ENCODE measurements at regions not wholly inside any gene's neighbourhood (a gene's known extent, or its start where the extent isn't known, plus 50 kb on each side); places are given as distances from the start of the nearest gene placed in this dataset.

DNA sequence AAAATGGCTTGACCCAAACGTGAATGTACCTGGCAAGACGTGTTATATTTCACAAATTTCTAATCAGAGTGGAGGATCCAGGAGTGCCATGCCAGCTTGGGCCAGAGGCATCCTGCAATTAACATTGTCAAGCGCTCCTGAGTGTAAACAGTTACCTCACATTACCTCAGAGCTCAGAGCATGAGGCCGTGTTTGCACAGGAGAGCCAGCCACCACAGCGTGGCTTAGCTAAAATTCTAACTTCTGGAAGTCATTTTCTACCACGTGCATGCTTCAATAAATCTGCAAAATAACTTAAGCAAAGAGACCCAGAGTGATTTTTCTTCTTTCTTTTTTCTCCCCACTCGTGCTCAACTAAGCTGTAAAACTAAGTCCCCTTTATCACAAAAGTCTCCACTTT, 769.0 kb downstream of the KCNJ2 start:
- TF ChIP-seq HNF4A (conservative IDR thresholded peaks at IDR 0.05): peak; percentile 51 to 62
- TF ChIP-seq HNF4G (IDR thresholded peaks at IDR 0.05): no peak
- TF ChIP-seq FOXA1 (IDR thresholded peaks at IDR 0.05): peak; percentile 77
- peak; percentile 4 for TF ChIP-seq CTCF (IDR thresholded peaks at IDR 0.05; ENCODE audit: low read depth, low read length, missing input control)
- peak; percentile 41 for TF ChIP-seq SP1 (IDR thresholded peaks at IDR 0.05)
- peak; percentile 32 to 41 for TF ChIP-seq RAD21 (IDR thresholded peaks at IDR 0.05)
- TF ChIP-seq, protein P1, sequence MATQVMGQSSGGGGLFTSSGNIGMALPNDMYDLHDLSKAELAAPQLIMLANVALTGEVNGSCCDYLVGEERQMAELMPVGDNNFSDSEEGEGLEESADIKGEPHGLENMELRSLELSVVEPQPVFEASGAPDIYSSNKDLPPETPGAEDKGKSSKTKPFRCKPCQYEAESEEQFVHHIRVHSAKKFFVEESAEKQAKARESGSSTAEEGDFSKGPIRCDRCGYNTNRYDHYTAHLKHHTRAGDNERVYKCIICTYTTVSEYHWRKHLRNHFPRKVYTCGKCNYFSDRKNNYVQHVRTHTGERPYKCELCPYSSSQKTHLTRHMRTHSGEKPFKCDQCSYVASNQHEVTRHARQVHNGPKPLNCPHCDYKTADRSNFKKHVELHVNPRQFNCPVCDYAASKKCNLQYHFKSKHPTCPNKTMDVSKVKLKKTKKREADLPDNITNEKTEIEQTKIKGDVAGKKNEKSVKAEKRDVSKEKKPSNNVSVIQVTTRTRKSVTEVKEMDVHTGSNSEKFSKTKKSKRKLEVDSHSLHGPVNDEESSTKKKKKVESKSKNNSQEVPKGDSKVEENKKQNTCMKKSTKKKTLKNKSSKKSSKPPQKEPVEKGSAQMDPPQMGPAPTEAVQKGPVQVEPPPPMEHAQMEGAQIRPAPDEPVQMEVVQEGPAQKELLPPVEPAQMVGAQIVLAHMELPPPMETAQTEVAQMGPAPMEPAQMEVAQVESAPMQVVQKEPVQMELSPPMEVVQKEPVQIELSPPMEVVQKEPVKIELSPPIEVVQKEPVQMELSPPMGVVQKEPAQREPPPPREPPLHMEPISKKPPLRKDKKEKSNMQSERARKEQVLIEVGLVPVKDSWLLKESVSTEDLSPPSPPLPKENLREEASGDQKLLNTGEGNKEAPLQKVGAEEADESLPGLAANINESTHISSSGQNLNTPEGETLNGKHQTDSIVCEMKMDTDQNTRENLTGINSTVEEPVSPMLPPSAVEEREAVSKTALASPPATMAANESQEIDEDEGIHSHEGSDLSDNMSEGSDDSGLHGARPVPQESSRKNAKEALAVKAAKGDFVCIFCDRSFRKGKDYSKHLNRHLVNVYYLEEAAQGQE (IDR thresholded peaks at IDR 0.05): peak; percentile 58
- TF ChIP-seq RXRA (IDR thresholded peaks at IDR 0.05): peak; percentile 68 to 83
- TF ChIP-seq TAF1 (conservative IDR thresholded peaks at IDR 0.05): no peak
- TF ChIP-seq FOXA2 (IDR thresholded peaks at IDR 0.05): peak; percentile 88
- peak; percentile 91 for TF ChIP-seq MAX (IDR thresholded peaks at IDR 0.05)
- peak; percentile 70 for TF ChIP-seq YY1 (IDR thresholded peaks at IDR 0.05)
- no peak for TF ChIP-seq EGR1 (IDR thresholded peaks at IDR 0.05; ENCODE audit: low read depth in 2 of 2)
- no peak for TF ChIP-seq GABPA (IDR thresholded peaks at IDR 0.05 in 1 of 2, conservative IDR thresholded peaks at IDR 0.05 in 1 of 2)
- peak in 1 of 2 donors; percentile 23 for TF ChIP-seq JUND (IDR thresholded peaks at IDR 0.05)
- Histone ChIP-seq H3K27me3 (ENCODE audit: control insufficient read depth in 4 of 4, insufficient read depth in 4 of 4, low read length in 3 of 4) (no peaks in the 10 kb centered on the region), H3K36me3 (ENCODE audit: control insufficient read depth in 4 of 4, insufficient read depth in 3 of 4, low read depth in 1 of 4, low read length in 3 of 4) (no peaks in the 10 kb centered on the region), H3K9me3 (ENCODE audit: control insufficient read depth in 4 of 4, low read length in 3 of 4) (no peaks in the 10 kb centered on the region), H3K4me3 (ENCODE audit: low read depth in 1 of 3, low read length in 3 of 3) (no peak overlapping the region), H3K27ac (ENCODE audit: low read depth in 1 of 2, low read length in 2 of 2) (no peak overlapping the region), H3K9ac (ENCODE audit: low read depth in 1 of 2, low read length in 2 of 2) (no peak overlapping the region), H3K4me1 (ENCODE audit: control insufficient read depth in 4 of 4, insufficient read depth in 4 of 4, low read length in 3 of 4) (peaks cover 5 to 22% (median 9%) of the 10 kb centered on the region in 4 donors)
- 32% methylated on average over 7 of the region's 7 CpGs for WGBS
- DNase-seq (ENCODE audit: low spot score): no peak

DNA sequence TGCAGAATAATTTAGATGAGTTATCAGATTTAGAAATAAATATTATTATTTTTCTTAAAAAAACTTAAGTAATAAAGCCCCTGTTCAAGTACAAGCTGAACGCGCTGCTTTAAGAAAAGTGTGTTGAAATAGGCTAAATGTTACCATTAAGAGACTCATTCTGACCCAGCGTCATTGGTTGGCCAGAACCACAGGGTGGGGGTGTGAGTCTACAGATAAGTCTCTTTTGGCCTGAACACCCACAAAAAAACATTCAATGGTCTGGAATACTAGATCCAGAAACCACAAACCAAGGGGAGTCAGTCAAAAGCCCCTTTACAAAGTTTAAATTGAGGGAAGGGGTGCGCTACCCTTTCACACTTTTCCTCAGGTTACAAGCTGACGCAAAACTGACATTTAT, 776.1 kb downstream of the KCNJ2 start:
- 63% methylated on average over 5 of the region's 5 CpGs for WGBS
- TF ChIP-seq YY1 (IDR thresholded peaks at IDR 0.05): no peak
- TF ChIP-seq MAX (IDR thresholded peaks at IDR 0.05): no peak
- DNase-seq (ENCODE audit: low spot score): no peak
- no peak overlapping the region for H3K9ac ChIP-seq (ENCODE audit: low read depth in 1 of 2, low read length in 2 of 2)
- H3K27ac ChIP-seq (ENCODE audit: low read depth in 1 of 2, low read length in 2 of 2): no peak overlapping the region
- H3K4me1 ChIP-seq (ENCODE audit: control insufficient read depth in 4 of 4, insufficient read depth in 4 of 4, low read length in 3 of 4): peaks cover 0 to 3% (median 3%) of the 10 kb centered on the region in 4 donors
- H3K4me3 ChIP-seq (ENCODE audit: low read depth in 1 of 3, low read length in 3 of 3): peak overlapping the region in 1 of 3 donors; percentile 41
- peaks cover 0 to 1% (median 0%) of the 10 kb centered on the region in 4 donors for H3K9me3 ChIP-seq (ENCODE audit: control insufficient read depth in 4 of 4, low read length in 3 of 4)
- no peaks in the 10 kb centered on the region for H3K36me3 ChIP-seq (ENCODE audit: control insufficient read depth in 4 of 4, insufficient read depth in 3 of 4, low read depth in 1 of 4, low read length in 3 of 4)
- H3K27me3 ChIP-seq (ENCODE audit: control insufficient read depth in 4 of 4, insufficient read depth in 4 of 4, low read length in 3 of 4): no peaks in the 10 kb centered on the region

Data from liver (tissue), 8 donors.